GM18507 (cell line): ENCODE measurements at regions not wholly inside any gene's neighbourhood (a gene's known extent, or its start where the extent isn't known, plus 50 kb on each side); places are given as distances from the start of the nearest gene placed in this dataset.

Experiments used
- DNase-seq: peaks from one replicate; pipeline ENCODE4 v3.0.0; 2011; ENCODE audit warnings: low read depth; ENCODE audit not compliant: insufficient read length; ENCODE audit errors: extremely low spot score
- FAIRE-seq: peaks from 2 replicates; lab custom pipeline; 2011; peaks lifted over from hg19 to GRCh38; lab: Jason Lieb, UNC

DNA sequence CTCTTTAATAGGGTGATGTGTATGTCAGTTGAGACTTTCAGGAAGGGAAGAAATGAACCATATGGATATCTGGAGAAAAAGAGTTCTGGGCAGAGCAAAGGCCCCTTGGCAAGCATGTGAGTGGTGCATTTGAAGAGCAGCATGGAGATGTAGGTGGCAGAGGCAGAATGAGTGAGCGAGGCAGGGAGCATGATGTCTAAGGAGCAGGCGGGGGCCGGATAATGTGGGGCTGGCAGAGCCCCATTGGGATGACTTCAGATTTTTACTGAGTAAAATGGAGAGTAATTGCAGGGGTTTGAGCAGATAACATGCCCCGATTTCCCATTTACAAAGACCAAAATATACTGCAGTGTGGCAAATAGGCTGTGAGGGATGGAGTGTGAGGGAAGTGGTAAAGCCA is 52.9 kb upstream of the PLCL2 start:
- DNase-seq: no peak

DNA sequence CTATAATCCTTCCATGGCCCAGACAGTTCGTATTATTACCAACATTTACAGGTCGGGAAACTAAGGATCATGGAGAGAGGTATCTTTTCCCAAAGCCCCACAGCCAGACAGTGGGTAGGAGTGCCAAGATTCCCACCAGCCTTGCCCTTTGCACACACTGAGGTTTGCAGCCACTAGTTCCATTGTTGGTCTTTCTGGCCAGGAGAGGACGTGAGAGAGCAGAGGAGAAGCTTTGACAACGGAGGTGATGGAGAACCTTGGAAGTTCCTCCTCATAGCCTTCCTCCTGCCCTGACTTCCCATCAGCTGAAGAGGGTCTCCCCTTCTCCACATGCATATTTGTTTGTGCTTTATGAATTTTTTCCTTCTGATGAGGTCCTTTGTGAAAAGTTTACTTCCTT is 50.5 kb upstream of the PLCL2 start:
- FAIRE-seq (no peak), DNase-seq (no peak)

More for the DNA sequence above, 52.9 kb upstream of the PLCL2 start:
- no peak for FAIRE-seq

DNA sequence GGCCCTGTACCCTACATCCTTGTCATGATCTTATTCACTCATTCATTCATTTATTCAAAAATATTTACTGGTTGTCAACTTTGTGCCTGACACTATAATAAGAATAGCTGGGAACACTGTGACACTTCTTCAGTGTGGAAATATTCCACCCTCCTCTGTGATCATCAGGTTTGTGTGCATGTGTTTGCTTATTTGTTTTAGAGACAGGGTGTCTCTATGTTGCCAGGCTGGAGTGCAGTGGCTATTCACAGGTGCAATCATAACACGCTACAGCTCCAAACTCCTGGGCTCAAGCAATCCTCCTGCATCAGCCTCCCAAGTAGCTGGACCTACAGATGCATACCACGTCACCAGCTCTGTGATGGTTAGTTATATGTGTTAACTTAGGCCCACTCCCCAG is 50.0 kb upstream of the PLCL2 start:
- DNase-seq (no peak), FAIRE-seq (no peak)
